Posterior vena cava (tissue), 2 donors: ENCODE measurements at regions not wholly inside any gene's neighbourhood (a gene's known extent, or its start where the extent isn't known, plus 50 kb on each side); places are given as distances from the start of the nearest gene placed in this dataset.
"Not testable (repeated sequence)": the region's sequence is repeated elsewhere in the genome, so short reads cannot be mapped to it uniquely, and the experiment has no call there.

Experiments used
- DNase-seq: peaks from one replicate; pipeline ENCODE4 v3.0.0-alpha.2; 2020; ENCODE audit warnings: low spot score
- intact Hi-C, 2 donors: fragments of 100-400 bp; cut with DNase I; formaldehyde crosslinking; loops; one replicate each; pipeline versions ENCODE4 v1.14.1 to v1.14.2; 2022 to 2023
- donor health status: DM: yes; HTN: yes; CAD: no.
- donor health status: DM: yes; HTN: yes; CAD: no.

DNA sequence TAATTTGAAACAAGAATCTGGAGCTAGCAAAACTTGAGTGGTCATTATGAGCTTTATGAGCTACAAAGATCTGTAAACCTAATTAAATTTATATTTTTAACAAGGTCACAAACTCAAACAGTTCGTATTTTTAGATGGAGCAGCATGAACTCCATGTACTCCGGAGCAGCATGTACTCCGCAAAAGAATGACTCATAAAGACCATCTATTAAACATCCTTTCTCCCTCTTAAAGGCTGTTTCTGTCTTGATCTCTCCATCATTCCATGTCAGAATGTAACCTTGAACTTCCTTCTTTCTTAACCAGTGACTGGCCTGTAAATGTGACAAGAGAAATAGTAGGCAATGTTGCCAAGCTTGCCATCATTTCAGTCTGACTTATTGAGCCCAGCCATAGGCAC, 696.9 kb downstream of the ZNF385D start:
- intact Hi-C loops: no loop called here
- no peak for DNase-seq

GRCh38 chr3:21049334-21050062, 701.5 kb downstream of the ZNF385D start:
- intact Hi-C loops: no loop called here
- no peak for DNase-seq

DNA sequence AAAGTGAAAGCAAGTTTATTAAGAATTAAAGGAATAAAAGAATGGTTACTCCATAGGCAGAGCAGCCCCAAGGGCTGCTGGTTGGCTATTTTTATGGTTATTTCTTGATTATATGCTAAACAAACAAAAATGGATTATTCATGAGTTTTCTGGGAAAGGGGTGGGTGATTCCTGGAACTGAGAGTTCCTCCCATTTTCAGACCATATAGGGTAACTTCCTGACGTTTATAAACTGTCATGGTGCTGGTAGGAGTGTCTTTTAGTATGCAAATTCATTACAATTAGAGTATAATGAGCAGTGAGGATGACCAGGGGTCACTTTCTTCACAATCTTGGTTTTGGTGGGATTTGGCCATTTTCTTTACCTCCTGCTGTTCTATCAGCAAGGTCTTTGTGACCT, 707.9 kb downstream of the ZNF385D start:
- intact Hi-C loops: no loop called here
- DNase-seq: no peak

DNA sequence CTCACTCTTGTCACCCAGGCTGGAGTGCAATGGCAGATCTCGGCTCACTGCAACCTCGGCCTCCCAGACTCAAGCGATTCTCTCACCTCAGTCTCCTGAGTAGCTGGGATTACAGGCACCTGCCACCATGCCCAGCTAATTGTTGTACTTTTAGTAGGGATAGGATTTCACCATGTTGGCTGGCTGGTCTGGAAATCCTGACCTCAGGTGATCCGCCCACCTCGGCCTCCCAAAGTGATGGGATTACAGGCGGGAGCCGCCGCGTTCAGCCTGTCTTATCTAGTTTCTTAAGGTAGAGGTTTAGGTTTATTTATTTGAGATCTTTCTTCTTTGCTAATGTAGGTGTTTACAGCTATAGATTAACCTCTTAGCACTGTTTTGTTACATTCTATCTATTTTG, 708.8 kb downstream of the ZNF385D start:
- peak; percentile 73 for DNase-seq

DNA sequence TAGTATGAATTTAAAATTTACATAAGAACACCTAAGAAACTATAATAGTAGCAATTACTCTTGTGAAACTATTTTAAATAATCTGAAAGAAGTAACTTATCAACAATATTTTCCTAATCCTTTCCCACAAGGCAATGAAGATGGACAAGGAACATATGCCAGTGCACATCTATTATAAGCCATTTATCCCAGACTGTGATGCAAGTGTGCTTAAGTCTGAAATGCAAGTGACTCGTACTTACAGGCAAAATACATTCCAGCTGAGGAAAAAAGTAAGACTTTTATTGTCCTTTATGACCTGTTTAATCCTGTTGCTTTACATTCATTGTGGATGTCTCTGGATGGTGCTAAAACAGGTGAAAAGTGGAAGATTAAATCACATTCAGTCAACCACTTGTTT, 709.4 kb downstream of the ZNF385D start:
- intact Hi-C loops: no loop called here
- no peak for DNase-seq

More for the DNA sequence above, 708.8 kb downstream of the ZNF385D start:
- intact Hi-C loops: no loop called here

DNA sequence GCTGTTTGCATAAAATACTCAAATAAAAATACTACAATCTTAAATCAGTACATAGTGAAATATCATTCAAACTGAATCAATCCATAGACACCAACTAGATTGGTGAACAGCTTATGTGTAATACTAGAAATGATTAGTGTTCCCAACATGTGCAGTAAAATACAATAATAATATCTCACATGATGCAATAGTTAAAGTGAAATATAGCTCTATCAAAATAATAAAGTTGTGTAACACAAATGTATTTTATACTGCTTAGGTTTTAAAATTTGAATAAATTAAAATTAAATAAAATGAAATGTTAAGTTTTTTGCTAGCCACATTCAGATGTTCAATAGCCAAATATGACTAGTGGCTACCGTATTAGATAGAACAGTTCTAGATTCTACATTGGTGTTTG, 714.1 kb downstream of the ZNF385D start:
- intact Hi-C loops: no loop called here
- no peak for DNase-seq

- intact Hi-C loops: no loop called here
- DNase-seq: no peak
Measured at GRCh38 chr3:21028412-21028811, 722.6 kb downstream of the ZNF385D start.

DNA sequence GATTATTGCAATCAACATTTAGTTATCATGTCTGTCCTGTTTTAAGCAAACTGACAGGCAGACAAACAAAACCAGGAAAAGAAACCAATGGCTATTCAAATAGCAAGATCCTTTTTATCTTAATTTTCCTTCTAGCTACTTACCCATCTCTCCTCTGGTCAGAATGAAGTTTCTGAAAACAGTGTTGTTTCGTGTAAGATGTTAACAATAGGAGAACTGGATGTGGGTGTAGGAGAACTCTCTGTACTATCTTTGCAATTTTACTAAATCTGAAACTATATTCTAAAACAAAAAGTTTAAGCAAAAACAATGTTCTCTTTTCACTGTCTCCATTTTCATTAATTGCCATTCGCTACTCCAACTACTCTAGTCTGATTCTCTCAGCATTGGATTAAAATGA, 726.4 kb downstream of the ZNF385D start:
- no peak for DNase-seq
- intact Hi-C loops: no loop called here

DNA sequence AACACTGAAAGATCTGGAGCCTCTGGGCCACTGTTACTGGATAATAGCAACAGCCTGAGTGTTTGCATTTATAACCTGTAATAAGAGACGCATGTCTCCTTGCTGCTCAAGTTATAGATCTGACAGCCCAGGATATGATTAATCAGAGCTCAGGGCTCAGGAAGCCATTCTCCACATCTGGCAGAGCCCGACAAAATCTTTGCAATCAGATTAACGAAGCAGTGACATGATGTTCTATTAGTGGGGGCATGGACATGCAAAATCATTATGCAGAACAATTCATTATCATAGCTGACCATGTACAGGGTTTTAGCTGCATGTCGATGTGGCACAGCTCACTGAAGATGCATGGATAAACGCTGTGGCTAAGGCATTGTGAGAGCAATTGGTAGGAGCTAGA, 730.3 kb downstream of the ZNF385D start:
- intact Hi-C loops: no loop called here
- no peak for DNase-seq

DNA sequence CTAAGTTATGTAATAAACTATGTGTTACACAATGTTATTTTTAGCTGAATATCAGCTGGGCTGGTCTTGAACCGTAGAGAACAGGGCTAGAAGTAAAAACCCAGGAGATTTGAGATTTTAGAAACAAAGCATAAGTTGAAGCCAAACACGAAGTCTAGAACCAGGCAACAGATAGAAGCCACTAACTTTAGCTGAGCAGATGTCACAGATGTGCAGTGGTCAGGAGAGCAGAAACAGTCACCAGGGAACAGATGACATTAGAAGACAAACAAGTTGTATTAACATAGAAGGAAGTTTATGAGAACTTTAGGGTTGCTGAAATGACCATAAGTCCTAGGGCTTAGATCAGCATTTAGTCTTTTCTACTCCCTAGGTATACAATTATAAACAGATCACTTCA, 731.0 kb downstream of the ZNF385D start:
- DNase-seq: no peak
- intact Hi-C loops: no loop called here

DNA sequence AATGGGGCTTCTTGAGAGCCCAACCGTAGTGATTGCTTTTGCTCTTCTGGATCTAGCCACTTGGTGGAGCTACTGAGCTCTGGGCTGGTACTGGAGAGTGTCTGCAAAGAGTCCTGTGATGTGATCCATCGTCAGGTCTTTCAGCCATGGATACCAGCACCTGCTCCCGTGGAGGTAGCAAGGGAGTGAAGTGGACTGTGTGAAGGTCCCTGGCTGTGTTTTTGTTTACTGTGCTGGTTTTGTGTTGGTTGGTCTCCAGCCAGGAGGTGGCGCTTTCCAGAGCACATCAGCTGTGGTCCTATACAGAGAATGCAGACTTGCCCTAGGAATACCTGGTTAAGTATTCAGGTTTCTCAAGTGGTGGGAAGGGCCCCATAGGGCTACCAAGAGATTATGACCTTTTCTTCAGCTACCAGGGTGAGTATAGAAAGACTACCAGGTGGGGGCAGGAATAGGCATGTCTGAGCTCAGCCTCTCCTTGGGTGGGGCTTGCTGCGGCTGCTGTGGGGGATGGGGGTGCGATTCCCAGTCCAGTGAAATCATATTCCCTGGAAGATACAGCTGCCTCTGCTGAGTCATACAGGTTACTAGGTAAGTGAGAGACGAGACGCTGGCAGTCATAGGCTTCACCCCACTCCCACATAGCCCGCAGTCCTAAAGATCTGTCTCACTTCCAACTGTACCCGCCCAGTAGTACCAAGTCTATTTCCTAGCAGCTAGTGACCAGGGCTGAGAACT, 733.7 kb downstream of the ZNF385D start:
- intact Hi-C loops: no loop called here
- DNase-seq: no peak

- no peak for DNase-seq
- intact Hi-C loops: no loop called here
Measured at GRCh38 chr3:21013566-21013965, 737.4 kb downstream of the ZNF385D start.

DNA sequence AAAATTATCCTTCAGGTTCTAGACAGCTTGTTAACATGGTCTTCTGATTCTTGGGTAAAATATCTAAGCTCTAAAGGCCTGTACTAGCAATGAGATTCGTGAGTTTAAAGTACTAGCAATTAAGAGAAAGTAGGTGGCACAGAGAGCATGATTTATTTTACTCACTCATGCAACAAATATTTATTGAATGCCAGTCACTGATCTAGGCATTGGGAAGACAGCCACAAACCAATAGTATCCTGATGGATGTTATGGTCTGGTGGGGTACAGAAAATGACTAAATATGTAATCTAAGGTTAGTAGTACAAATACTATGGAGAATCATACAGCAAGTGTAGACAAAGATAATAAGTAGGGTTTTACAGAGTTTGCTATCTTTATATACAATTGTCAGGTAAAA, 751.3 kb downstream of the ZNF385D start:
- intact Hi-C loops: no loop called here
- DNase-seq: no peak

- intact Hi-C loops: loop anchor here in 1 of 2 donors (2.0 kb wide), 1 partner anchor 36 kb away; no protein-coding TSS in a partner anchor
- DNase-seq: no peak
Measured at GRCh38 chr3:20997183-20997582, 753.8 kb downstream of the ZNF385D start.

GRCh38 chr3:20990896-20991295, 760.1 kb downstream of the ZNF385D start:
- DNase-seq: no peak
- intact Hi-C loops: no loop called here

DNA sequence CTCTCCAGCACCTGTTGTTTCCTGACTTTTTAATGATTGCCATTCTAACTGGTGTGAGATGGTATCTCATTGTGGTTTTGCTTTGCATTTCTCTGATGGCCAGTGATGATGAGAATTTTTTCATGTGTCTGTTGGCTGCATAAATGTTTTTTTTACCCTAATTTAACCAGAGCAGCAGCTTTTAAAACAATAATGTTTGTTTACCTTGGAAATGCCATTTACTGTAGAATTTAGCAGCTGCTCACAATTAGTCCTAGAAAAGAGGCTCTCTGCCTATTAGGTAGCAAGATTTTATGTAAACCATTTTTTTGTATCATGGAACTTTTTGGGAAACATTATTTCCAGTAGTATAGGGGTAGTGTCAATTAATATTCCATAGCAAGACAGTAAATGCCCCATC, 761.4 kb downstream of the ZNF385D start:
- DNase-seq, intact Hi-C loops: not testable (repeated sequence)

DNA sequence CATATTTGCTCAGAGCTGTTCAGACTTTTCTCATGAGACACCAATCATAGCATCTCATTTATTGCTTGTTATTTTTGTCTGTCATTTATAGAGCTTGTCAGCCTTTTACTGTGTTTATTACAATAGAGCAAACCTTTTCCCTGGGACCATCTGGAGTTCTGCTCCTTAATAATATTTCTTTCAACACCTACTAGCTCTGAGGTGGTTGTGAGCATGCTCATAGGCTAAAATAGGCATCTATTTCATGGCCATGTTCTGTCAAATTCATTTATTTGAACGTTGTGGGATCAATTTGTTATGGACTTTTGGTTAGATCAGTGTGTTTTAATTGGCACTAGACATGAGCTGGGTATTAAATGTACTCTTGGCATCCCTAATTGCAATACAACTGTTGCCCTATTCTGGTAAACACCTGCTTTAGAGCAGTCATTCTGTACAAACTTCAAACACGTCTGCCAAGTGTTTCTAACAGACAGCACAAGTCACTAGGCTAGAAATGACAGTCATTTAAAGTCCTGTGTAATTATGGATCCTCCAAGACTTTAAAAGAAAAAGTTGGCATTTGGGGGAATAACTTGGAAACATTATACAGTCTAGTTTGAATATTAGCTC, 766.3 kb downstream of the ZNF385D start:
- no peak for DNase-seq

GRCh38 chr3:20975188-20975651, 775.8 kb downstream of the ZNF385D start:
- DNase-seq: peak; percentile 74
- intact Hi-C loops: no loop called here

More for the DNA sequence above, 766.3 kb downstream of the ZNF385D start:
- intact Hi-C loops: no loop called here

DNA sequence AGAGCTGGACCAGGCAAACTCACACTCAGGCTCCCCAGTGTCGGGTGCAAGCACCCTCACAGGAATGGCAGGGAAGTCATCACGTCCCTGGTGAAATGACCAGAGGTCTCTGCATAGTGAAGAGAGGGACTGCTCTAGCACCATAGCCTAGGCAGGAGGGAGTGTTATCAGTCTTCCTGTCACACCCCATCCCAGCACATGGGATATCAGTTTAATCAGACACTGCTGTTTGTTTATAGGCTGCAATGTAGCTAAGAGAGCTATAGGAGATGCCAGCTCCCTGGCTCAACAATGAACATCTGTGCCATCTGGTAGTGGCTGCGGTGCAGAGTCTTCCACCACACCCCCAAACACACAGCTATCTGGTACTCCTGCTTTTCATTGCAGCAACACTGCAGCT, 776.6 kb downstream of the ZNF385D start:
- intact Hi-C loops: no loop called here
- DNase-seq: no peak

DNA sequence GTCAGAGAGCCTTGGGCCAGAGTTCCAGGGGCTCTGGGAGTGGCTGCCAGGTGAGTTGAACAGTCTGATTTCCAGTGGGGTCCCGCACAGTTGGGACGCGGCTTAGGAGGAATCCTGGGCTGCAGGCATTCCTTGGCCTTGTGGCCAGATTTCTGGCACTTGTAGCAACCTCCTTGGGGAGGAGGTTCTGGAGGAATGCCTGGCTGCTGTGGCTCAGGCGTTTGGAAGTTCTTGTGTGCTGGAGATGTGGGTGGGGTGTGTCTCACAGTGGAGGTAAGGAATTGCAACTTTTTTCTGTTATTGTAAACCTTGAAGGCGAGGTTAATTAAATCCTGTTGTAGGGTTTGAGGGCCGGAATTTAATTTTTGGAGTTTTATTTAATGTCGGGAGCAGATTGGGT, 780.2 kb downstream of the ZNF385D start:
- DNase-seq: peak; percentile 47
- intact Hi-C loops: not testable (repeated sequence)
